OCI-LY7 (cell line): ENCODE measurements at regions not wholly inside any gene's neighbourhood (a gene's known extent, or its start where the extent isn't known, plus 50 kb on each side); places are given as distances from the start of the nearest gene placed in this dataset.

Source experiments
- EZH2phosphoT487 ChIP-seq: fragments of 200-600 bp; sonication (generic); IDR thresholded peaks from 2 replicates; pipeline ENCODE4 v1.6.1; 2018; ENCODE audit warnings: low read depth, borderline replicate concordance, mild to moderate bottlenecking, mixed run types, antibody characterized with exemption, low read length, moderate library complexity, mixed read lengths
- TF ChIP-seq, protein P1 (sequence below): fragments of 200-600 bp; sonication (generic); conservative IDR thresholded peaks from 2 replicates; pipeline ENCODE4 v1.5.1; 2014; ENCODE audit warnings: mild to moderate bottlenecking, antibody characterized with exemption, low read length, moderate library complexity, mixed read lengths

DNA sequence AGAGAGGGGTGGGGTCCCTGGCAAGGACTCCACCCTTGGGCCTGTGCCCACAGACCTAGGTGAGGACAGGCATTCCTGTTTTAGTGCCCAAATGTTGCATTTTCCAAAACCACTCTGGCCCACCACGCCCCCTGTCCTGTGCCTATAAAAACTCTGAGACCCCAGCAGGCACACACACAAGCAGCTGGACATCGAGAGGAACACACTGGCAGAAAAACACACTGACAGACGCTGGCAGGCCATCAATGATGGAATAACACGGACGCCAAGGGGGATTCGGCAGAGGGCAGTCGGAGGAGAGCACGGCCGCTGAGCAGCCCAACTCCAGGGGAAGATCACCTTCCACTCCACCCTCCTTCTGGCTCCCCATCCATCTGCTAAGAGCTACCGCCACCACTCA, 386.9 kb upstream of the AUTS2 start:
- TF ChIP-seq, protein P1, sequence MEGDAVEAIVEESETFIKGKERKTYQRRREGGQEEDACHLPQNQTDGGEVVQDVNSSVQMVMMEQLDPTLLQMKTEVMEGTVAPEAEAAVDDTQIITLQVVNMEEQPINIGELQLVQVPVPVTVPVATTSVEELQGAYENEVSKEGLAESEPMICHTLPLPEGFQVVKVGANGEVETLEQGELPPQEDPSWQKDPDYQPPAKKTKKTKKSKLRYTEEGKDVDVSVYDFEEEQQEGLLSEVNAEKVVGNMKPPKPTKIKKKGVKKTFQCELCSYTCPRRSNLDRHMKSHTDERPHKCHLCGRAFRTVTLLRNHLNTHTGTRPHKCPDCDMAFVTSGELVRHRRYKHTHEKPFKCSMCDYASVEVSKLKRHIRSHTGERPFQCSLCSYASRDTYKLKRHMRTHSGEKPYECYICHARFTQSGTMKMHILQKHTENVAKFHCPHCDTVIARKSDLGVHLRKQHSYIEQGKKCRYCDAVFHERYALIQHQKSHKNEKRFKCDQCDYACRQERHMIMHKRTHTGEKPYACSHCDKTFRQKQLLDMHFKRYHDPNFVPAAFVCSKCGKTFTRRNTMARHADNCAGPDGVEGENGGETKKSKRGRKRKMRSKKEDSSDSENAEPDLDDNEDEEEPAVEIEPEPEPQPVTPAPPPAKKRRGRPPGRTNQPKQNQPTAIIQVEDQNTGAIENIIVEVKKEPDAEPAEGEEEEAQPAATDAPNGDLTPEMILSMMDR, result no peak
- no peak for TF ChIP-seq EZH2phosphoT487
